PC-3 (cell line): ENCODE measurements at regions not wholly inside any gene's neighbourhood (a gene's known extent, or its start where the extent isn't known, plus 50 kb on each side); places are given as distances from the start of the nearest gene placed in this dataset.

Experiments used
- EZH2 ChIP-seq: fragments of 300-600 bp; sonication (generic); IDR thresholded peaks from one replicate; pipeline ENCODE4 v1.6.1; 2017; ENCODE audit warnings: antibody characterized with exemption, mild to moderate bottlenecking, low read length; ENCODE audit not compliant: unreplicated experiment
- EZH2phosphoT487 ChIP-seq: fragments of 300-600 bp; sonication (generic); IDR thresholded peaks from 2 replicates; pipeline ENCODE4 v1.6.1; 2018; ENCODE audit warnings: mild to moderate bottlenecking, antibody characterized with exemption, low read length, borderline replicate concordance
- TF ChIP-seq, protein P1 (sequence below): fragments of 300-600 bp; sonication (generic); conservative IDR thresholded peaks from 2 replicates; pipeline ENCODE4 v1.5.1; 2017; ENCODE audit warnings: antibody characterized with exemption, low read depth, mild to moderate bottlenecking, low read length

DNA sequence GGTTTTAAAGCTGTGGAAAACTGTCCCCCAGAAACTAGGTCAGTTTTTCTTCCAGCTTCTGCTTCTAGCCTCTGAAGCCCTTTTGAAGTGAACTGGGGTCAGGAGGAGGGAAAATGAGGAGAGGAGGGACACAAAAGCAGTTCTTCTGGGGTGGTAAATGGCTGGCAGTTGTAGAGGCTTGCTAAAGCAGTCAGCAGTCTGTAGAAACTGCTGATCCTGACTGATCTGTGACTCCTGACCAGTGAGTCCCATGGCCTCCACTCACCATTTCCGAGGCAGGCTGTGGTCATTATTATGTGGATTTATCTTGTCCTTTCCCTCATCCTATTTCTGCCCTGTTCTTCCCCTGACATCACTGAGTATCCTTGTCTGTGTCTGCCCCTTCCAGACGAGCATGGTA is 276.4 kb upstream of the ROPN1 start:
- TF ChIP-seq, protein P1, sequence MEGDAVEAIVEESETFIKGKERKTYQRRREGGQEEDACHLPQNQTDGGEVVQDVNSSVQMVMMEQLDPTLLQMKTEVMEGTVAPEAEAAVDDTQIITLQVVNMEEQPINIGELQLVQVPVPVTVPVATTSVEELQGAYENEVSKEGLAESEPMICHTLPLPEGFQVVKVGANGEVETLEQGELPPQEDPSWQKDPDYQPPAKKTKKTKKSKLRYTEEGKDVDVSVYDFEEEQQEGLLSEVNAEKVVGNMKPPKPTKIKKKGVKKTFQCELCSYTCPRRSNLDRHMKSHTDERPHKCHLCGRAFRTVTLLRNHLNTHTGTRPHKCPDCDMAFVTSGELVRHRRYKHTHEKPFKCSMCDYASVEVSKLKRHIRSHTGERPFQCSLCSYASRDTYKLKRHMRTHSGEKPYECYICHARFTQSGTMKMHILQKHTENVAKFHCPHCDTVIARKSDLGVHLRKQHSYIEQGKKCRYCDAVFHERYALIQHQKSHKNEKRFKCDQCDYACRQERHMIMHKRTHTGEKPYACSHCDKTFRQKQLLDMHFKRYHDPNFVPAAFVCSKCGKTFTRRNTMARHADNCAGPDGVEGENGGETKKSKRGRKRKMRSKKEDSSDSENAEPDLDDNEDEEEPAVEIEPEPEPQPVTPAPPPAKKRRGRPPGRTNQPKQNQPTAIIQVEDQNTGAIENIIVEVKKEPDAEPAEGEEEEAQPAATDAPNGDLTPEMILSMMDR = no peak
- TF ChIP-seq EZH2phosphoT487 (no peak), EZH2 (no peak)
